ENCODE measurements at regions not wholly inside any gene's neighbourhood (a gene's known extent, or its start where the extent isn't known, plus 50 kb on each side); places are given as distances from the start of the nearest gene placed in this dataset.

DNA sequence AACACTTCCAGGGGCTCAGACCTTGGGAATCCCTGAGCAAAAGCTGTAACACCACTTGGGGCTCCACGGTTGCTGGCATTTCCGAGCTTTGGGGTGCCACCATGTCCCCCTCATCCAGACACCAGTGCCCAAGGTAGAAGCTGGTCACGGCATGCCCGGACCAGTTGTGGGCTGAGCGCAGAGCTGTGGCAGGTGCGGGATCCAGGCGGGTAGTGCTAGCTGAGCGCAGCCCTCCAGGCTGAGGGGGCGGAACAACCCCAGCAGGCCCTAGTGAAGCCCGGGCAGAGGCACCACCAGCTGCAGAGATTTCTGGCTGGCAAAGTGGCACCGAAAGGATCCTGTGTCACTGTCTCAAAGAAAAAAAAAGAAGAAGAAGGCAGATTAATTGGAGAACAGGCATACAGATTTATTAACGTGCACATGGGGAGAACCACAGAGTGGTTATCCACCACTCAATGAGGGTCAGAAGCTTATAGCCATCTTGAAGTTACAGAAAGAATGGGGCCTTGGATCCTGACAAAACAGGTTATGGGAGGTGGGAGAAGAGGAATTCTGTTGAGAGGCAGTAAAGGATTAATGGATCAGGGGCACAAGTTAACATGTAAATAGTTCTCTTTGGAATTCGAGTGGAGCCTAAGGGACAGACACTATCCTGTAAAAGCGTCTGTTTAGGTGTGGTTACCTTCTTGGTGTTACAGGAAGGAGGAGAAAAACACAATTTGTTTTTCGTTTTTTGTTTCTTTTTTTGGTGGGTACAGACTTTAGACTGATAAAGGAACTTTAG is 107.5 kb downstream of the CD24 start:
- Histone ChIP-seq H3K36me3 (no peaks in the 10 kb centered on the region), H3K4me1 (replicated peaks) (no peaks in the 10 kb centered on the region), H3K27ac (no peak overlapping the region), H3K27me3 (replicated peaks; ENCODE audit: insufficient read depth) (no peaks in the 10 kb centered on the region), H3K9me3 (no peaks in the 10 kb centered on the region), H3K4me3 (no peak overlapping the region)
- TF ChIP-seq, protein P1, sequence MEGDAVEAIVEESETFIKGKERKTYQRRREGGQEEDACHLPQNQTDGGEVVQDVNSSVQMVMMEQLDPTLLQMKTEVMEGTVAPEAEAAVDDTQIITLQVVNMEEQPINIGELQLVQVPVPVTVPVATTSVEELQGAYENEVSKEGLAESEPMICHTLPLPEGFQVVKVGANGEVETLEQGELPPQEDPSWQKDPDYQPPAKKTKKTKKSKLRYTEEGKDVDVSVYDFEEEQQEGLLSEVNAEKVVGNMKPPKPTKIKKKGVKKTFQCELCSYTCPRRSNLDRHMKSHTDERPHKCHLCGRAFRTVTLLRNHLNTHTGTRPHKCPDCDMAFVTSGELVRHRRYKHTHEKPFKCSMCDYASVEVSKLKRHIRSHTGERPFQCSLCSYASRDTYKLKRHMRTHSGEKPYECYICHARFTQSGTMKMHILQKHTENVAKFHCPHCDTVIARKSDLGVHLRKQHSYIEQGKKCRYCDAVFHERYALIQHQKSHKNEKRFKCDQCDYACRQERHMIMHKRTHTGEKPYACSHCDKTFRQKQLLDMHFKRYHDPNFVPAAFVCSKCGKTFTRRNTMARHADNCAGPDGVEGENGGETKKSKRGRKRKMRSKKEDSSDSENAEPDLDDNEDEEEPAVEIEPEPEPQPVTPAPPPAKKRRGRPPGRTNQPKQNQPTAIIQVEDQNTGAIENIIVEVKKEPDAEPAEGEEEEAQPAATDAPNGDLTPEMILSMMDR (IDR thresholded peaks at IDR 0.05) = no peak
- no peak for TF ChIP-seq POLR2AphosphoS5 (IDR thresholded peaks at IDR 0.05)
- TF ChIP-seq POLR2A (IDR thresholded peaks at IDR 0.05) = no peak
- no peak for DNase-seq (ENCODE audit: low spot score)
- 84% methylated on average over 15 of the region's 15 CpGs for WGBS
- intact Hi-C loops (cut with DNase I) = no loop called here

DNA sequence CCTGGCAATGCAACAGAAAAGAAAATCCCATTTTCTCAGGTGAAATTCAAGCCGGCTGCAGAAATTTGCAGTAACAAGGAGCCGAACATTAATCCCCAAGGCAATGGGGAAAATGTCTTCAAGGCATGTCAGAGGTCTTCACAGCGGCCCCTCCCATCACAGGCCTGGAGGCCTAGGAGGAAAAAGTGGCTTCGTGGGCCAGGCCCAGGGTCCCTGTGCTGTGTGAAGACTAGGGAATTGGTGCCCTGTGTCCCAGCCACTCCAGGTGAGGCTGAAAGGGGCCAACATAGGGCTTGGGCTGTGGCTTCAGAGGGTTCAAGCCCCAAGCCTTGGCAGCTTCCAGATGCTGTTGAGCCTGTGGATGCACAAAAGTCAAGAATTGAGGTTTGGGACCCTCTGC is 111.7 kb downstream of the CD24 start:
- H3K4me1 ChIP-seq (replicated peaks) = no peaks in the 10 kb centered on the region
- WGBS = 86% methylated on average over 4 of the region's 4 CpGs
- intact Hi-C loops (cut with DNase I) = no loop called here
- no peak overlapping the region for H3K27ac ChIP-seq
- TF ChIP-seq, protein P1 (IDR thresholded peaks at IDR 0.05) = no peak
- no peak for TF ChIP-seq POLR2A (IDR thresholded peaks at IDR 0.05)
- TF ChIP-seq POLR2AphosphoS5 (IDR thresholded peaks at IDR 0.05) = no peak
- H3K9me3 ChIP-seq = no peaks in the 10 kb centered on the region
- no peaks in the 10 kb centered on the region for H3K27me3 ChIP-seq (replicated peaks; ENCODE audit: insufficient read depth)
- no peak overlapping the region for H3K4me3 ChIP-seq
- no peaks in the 10 kb centered on the region for H3K36me3 ChIP-seq
- no peak for DNase-seq (ENCODE audit: low spot score)

DNA sequence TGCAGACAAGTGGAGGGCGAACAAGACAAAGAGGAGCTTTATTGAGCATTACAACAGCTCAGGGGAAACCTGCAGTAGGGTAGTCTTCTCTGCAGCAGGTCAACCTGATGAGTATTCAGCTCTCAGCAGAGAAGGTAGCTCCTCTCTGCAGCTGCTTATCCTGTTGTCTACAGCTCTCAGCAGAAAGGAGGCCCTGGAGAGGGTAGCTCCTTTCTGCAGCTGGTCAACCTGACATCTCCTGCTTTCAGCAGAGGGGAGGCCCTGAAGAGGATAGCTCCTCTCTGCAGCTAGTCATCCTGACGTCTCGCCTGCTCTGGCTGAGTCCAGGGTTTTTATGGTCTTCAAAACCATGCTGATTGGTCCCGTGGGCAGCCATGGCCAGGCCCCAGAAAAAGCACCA is 113.6 kb downstream of the CD24 start:
- no peaks in the 10 kb centered on the region for H3K4me1 ChIP-seq (replicated peaks)
- H3K27me3 ChIP-seq (replicated peaks; ENCODE audit: insufficient read depth) = no peaks in the 10 kb centered on the region
- no peaks in the 10 kb centered on the region for H3K36me3 ChIP-seq
- intact Hi-C loops (cut with DNase I) = no loop called here
- WGBS = 89% methylated on average over 4 of the region's 4 CpGs
- TF ChIP-seq, protein P1 (IDR thresholded peaks at IDR 0.05) = no peak
- TF ChIP-seq POLR2A (IDR thresholded peaks at IDR 0.05) (no peak), POLR2AphosphoS5 (IDR thresholded peaks at IDR 0.05) (no peak)
- H3K9me3 ChIP-seq = no peaks in the 10 kb centered on the region
- no peak overlapping the region for H3K4me3 ChIP-seq
- H3K27ac ChIP-seq = no peak overlapping the region
- no peak for DNase-seq (ENCODE audit: low spot score)

DNA sequence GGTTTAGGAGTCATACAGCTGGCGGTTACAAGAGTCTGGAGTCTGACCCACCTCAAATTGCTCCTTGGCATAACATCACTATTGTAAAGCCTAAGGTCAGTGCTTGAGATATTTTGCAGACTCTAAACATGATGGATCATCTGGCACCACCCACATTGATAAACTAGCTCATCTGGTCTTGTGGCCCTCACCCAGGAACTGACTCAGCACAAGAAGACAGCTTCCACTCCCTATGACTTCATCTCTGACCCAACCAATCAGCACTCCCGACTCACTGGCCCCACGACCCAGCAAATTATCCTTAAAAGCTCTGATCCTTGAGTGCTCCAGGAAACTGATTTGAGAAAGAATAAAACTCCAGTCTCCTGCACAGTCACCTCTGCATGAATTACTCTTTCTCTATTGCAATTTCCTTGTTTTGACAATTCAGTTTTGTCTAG is 115.9 kb downstream of the CD24 start:
- WGBS = 61% methylated on average over 3 of the region's 3 CpGs
- intact Hi-C loops (cut with DNase I) = no loop called here
- H3K27ac ChIP-seq = peak overlapping the region in 1 of 2 donors; percentile 30

More for the DNA sequence above, 115.9 kb downstream of the CD24 start:
- DNase-seq (ENCODE audit: low spot score) = no peak
- Histone ChIP-seq H3K4me3 (no peak overlapping the region), H3K9me3 (no peaks in the 10 kb centered on the region), H3K27me3 (replicated peaks; ENCODE audit: insufficient read depth) (no peaks in the 10 kb centered on the region), H3K36me3 (no peaks in the 10 kb centered on the region), H3K4me1 (replicated peaks) (no peaks in the 10 kb centered on the region)
- TF ChIP-seq, protein P1 (IDR thresholded peaks at IDR 0.05) = no peak
- TF ChIP-seq POLR2A (IDR thresholded peaks at IDR 0.05) (no peak), POLR2AphosphoS5 (IDR thresholded peaks at IDR 0.05) (no peak)

Data from prostate gland (tissue), 2 donors.